HepG2 (cell line): ENCODE measurements at regions not wholly inside any gene's neighbourhood (a gene's known extent, or its start where the extent isn't known, plus 50 kb on each side); places are given as distances from the start of the nearest gene placed in this dataset.

Experiments used
- ATAC-seq: fragments of 200-7000 bp; cut with Tn5 transposase; 3 replicates; pipeline ENCODE4 v1.9.1; 2020; ENCODE audit warnings: mild to moderate bottlenecking, moderate library complexity
- BruUV-seq: library from RNA; stranded (reverse); fragments of 400-500 nt; replicated peaks from 2 replicates; lab custom pipeline; 2021; lab: Mats Ljungman, UMichigan
- CTCF ChIA-PET: fragments of 300-600 bp; formaldehyde crosslinking; extraction: SDS; loops from one replicate; lab custom pipeline; 2021; ENCODE audit warnings: low total read pairs, inconsistent platforms, low intra/inter-chr PET ratio; lab: Yijun Ruan, JAX
- POLR2A ChIA-PET: fragments of 350-600 bp; sonication (Branson Sonifier 250); formaldehyde crosslinking; loops from one replicate; lab custom pipeline; 2020; ENCODE audit warnings: antibody characterized with exemption, inconsistent platforms; lab: Yijun Ruan, JAX
- DNase-seq: peaks from one replicate; pipeline ENCODE4 v3.0.0-alpha.2; 2015; ENCODE audit warnings: low spot score
- FAIRE-seq: peaks from 3 replicates; lab custom pipeline; 2011; peaks lifted over from hg19 to GRCh38; lab: Jason Lieb, UNC
- H2AFZ ChIP-seq: one replicate; pipeline ENCODE4 v1.6.1; 2011; ENCODE audit warnings: low read length, inconsistent platforms
- H3K27ac ChIP-seq: fragments of 300-600 bp; 3 replicates; pipeline ENCODE4 v1.8.0; 2011; ENCODE audit warnings: mixed run types, mild to moderate bottlenecking, mixed read lengths, low read length, inconsistent platforms; ENCODE audit not compliant: insufficient read depth; ENCODE audit errors: extremely low read length
- H3K27me3 ChIP-seq, 2 experiments: fragments of 200-600 bp in 1 of 2; 2 replicates in 1 of 2; 3 replicates in 1 of 2; pipeline versions ENCODE4 v1.6.0 to v1.8.0; 2011; ENCODE audit warnings: low read length in 2 of 2, mild to moderate bottlenecking in 2 of 2, moderate library complexity in 2 of 2, inconsistent platforms in 1 of 2; ENCODE audit not compliant: insufficient read depth in 2 of 2, control insufficient read depth in 1 of 2
- H3K36me3 ChIP-seq, 2 experiments: fragments of 200-600 bp in 1 of 2; replicated peaks in 1 of 2; 2 replicates in 1 of 2; 3 replicates in 1 of 2; pipeline versions ENCODE4 v1.5.1 to v1.8.0; 2011; ENCODE audit warnings: low read length in 2 of 2, inconsistent platforms in 1 of 2; ENCODE audit not compliant: insufficient read depth in 2 of 2, control insufficient read depth in 1 of 2
- H3K4me1 ChIP-seq: 2 replicates; pipeline ENCODE4 v1.5.1; 2012; ENCODE audit warnings: low read length, inconsistent platforms; ENCODE audit not compliant: insufficient read depth
- H3K4me2 ChIP-seq: 2 replicates; pipeline ENCODE4 v1.6.0; 2011; ENCODE audit warnings: low read depth, low read length, inconsistent platforms
- H3K4me3 ChIP-seq, 3 experiments: fragments of 200-600 bp in 1 of 3; sonication (generic), shearing (Covaris generic) in 1 of 3; replicated peaks in 1 of 3; 2 replicates each; pipeline ENCODE4 v1.5.1; 2011 to 2016; ENCODE audit warnings: low read length in 3 of 3, inconsistent platforms in 2 of 3, low read depth in 2 of 3, mild to moderate bottlenecking in 2 of 3, control low read depth in 1 of 3, mixed read lengths in 1 of 3; ENCODE audit not compliant: insufficient read depth in 1 of 3
- H3K79me2 ChIP-seq: one replicate; pipeline ENCODE4 v1.6.1; 2011; ENCODE audit warnings: low read length, inconsistent platforms; ENCODE audit not compliant: insufficient read depth
- H3K9ac ChIP-seq: 2 replicates; pipeline ENCODE4 v1.6.0; 2011; ENCODE audit warnings: mild to moderate bottlenecking, low read depth, low read length, inconsistent platforms; ENCODE audit not compliant: insufficient read depth
- H3K9me3 ChIP-seq: 2 replicates; pipeline ENCODE4 v1.5.1; 2012; ENCODE audit warnings: mild to moderate bottlenecking, low read length
- H4K20me1 ChIP-seq: 2 replicates; pipeline ENCODE4 v1.6.0; 2011; ENCODE audit warnings: inconsistent platforms, mild to moderate bottlenecking, low read length, moderate library complexity; ENCODE audit not compliant: insufficient read depth
- ATF2 ChIP-seq: sonication (generic); formaldehyde crosslinking; IDR thresholded peaks from 2 replicates; pipeline ENCODE4 v1.4.0; 2020; ENCODE audit warnings: missing genetic modification reagents
- ATF4 ChIP-seq, 2 experiments: fragments of 450-650 bp in 1 of 2; sonication (generic) in 1 of 2; formaldehyde crosslinking; IDR thresholded peaks; 2 replicates each; pipeline versions ENCODE4 v1.5.0 to v1.8.0; 2020 to 2022; ENCODE audit warnings: mild to moderate bottlenecking in 1 of 2, missing genetic modification reagents in 1 of 2
- CTCF ChIP-seq: sonication (generic); formaldehyde crosslinking; IDR thresholded peaks from 2 replicates; pipeline ENCODE4 v1.5.0; 2020; ENCODE audit warnings: mild to moderate bottlenecking, missing genetic modification reagents, moderate library complexity
- FOXK1 ChIP-seq: sonication (generic); formaldehyde crosslinking; IDR thresholded peaks from 2 replicates; pipeline ENCODE4 v1.4.0; 2020; ENCODE audit warnings: low read depth, missing genetic modification reagents, borderline replicate concordance
- HMG20B ChIP-seq: conservative IDR thresholded peaks from 2 replicates; pipeline ENCODE4 v1.6.1; 2016; ENCODE audit warnings: missing genetic modification reagents, missing compliant biosample characterization
- IKZF1 ChIP-seq: fragments of 450-650 bp; IDR thresholded peaks from 2 replicates; pipeline ENCODE4 v1.7.1; 2016
- NFE2L2 ChIP-seq: fragments of 150-350 bp; IDR thresholded peaks from 2 replicates; pipeline ENCODE4 v1.6.1; 2014; ENCODE audit warnings: low read length
- SMARCE1 ChIP-seq: fragments of 450-650 bp; IDR thresholded peaks from 2 replicates; pipeline ENCODE4 v1.6.1; 2017; ENCODE audit warnings: borderline replicate concordance
- SOX5 ChIP-seq: IDR thresholded peaks from 2 replicates; pipeline ENCODE4 v1.6.1; 2016; ENCODE audit warnings: borderline replicate concordance
- UBTF ChIP-seq: sonication (generic); formaldehyde crosslinking; IDR thresholded peaks from 2 replicates; pipeline ENCODE4 v1.4.0; 2020; ENCODE audit warnings: mild to moderate bottlenecking, missing genetic modification reagents
- XBP1 ChIP-seq: sonication (generic); formaldehyde crosslinking; IDR thresholded peaks from 2 replicates; pipeline ENCODE4 v1.5.0; 2020; ENCODE audit warnings: missing genetic modification reagents
- ZNF362 ChIP-seq: sonication (generic); formaldehyde crosslinking; IDR thresholded peaks from 2 replicates; pipeline ENCODE4 v1.4.0; 2020; ENCODE audit warnings: missing genetic modification reagents, mild to moderate bottlenecking, borderline replicate concordance
- WGBS: methylation state at CpG from one replicate; pipeline ENCODE4 v1.1.6; 2017; ENCODE audit warnings: low lambda C conversion rate; 5-methylcytosine and 5-hydroxymethylcytosine counted together
- in situ Hi-C: cut with HindIII; loops from 2 replicates; pipeline ENCODE4 v1.10.0; 2017; ENCODE audit warnings: low pct_unique_long_range_greater_than_20kb; ENCODE audit not compliant: extremely low pct_ligation_motif_present
- intact Hi-C: fragments of 100-400 bp; cut with micrococcal nuclease; formaldehyde crosslinking; loops from one replicate; pipeline ENCODE4 v1.10.0; 2022; ENCODE audit not compliant: unreplicated experiment
- TF ChIP-seq, protein P1 (sequence below): sonication (generic); formaldehyde crosslinking; IDR thresholded peaks from 2 replicates; pipeline ENCODE4 v1.4.0; 2020; ENCODE audit warnings: missing genetic modification reagents, borderline replicate concordance
- TF ChIP-seq, protein P2 (sequence below): IDR thresholded peaks from 2 replicates; pipeline ENCODE4 v1.6.1; 2016; ENCODE audit warnings: missing compliant biosample characterization, missing genetic modification reagents, borderline replicate concordance

DNA sequence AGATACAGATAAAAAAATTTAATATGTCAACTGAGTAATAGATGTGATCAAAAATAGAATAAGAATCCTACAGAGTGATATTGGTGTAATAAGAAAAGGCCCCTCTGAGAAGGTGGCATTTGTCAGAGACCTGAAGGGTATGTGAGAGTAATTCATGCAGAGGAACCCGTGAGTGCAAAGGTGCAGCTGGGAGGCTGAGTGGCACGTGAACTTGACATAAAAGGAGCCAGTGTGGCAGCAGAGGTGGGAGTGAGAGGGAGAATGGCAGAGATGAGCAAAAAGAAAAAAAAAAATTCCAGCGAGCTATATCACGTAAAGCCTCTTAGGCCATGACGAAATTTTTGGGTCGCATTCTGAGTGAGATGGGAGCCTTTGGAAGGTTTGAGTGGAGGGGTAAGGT is 588.9 kb downstream of the KCTD12 start:
- no peaks in the 10 kb centered on the region for H3K9me3 ChIP-seq
- H4K20me1 ChIP-seq: no peaks in the 10 kb centered on the region
- FAIRE-seq (no peak), ATAC-seq (no peak), DNase-seq (no peak)
- no peak overlapping the region for H3K9ac ChIP-seq
- H3K27me3 ChIP-seq: no peaks in the 10 kb centered on the region
- no peak overlapping the region for H3K27ac ChIP-seq
- in situ Hi-C loops (no loop called here), intact Hi-C loops (no loop called here)
- H3K4me1 ChIP-seq: no peaks in the 10 kb centered on the region
- H2AFZ ChIP-seq: no peak overlapping the region
- POLR2A ChIA-PET: no interaction called here
- H3K4me3 ChIP-seq: no peak overlapping the region
- CTCF ChIA-PET: no interaction called here
- BruUV-seq: no TSS peak
- H3K36me3 ChIP-seq: no peaks in the 10 kb centered on the region
- H3K4me2 ChIP-seq: no peak overlapping the region
- H3K79me2 ChIP-seq: no peaks in the 10 kb centered on the region
- 18% methylated on average over 6 of the region's 6 CpGs for WGBS
- TF ChIP-seq, protein P1, sequence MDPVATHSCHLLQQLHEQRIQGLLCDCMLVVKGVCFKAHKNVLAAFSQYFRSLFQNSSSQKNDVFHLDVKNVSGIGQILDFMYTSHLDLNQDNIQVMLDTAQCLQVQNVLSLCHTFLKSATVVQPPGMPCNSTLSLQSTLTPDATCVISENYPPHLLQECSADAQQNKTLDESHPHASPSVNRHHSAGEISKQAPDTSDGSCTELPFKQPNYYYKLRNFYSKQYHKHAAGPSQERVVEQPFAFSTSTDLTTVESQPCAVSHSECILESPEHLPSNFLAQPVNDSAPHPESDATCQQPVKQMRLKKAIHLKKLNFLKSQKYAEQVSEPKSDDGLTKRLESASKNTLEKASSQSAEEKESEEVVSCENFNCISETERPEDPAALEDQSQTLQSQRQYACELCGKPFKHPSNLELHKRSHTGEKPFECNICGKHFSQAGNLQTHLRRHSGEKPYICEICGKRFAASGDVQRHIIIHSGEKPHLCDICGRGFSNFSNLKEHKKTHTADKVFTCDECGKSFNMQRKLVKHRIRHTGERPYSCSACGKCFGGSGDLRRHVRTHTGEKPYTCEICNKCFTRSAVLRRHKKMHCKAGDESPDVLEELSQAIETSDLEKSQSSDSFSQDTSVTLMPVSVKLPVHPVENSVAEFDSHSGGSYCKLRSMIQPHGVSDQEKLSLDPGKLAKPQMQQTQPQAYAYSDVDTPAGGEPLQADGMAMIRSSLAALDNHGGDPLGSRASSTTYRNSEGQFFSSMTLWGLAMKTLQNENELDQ (CRISPR knock-in tag): no peak
- TF ChIP-seq UBTF (CRISPR knock-in tag) (no peak), IKZF1 (no peak), HMG20B (CRISPR knock-in tag) (no peak), ZNF362 (CRISPR knock-in tag) (no peak), SMARCE1 (no peak), XBP1 (CRISPR knock-in tag) (no peak), CTCF (CRISPR knock-in tag) (no peak), ATF4 (CRISPR knock-in tag; IDR thresholded peaks at IDR 0.05) (no peak), SOX5 (no peak), FOXK1 (no peak), ATF2 (no peak), NFE2L2 (no peak)
- TF ChIP-seq, protein P2, sequence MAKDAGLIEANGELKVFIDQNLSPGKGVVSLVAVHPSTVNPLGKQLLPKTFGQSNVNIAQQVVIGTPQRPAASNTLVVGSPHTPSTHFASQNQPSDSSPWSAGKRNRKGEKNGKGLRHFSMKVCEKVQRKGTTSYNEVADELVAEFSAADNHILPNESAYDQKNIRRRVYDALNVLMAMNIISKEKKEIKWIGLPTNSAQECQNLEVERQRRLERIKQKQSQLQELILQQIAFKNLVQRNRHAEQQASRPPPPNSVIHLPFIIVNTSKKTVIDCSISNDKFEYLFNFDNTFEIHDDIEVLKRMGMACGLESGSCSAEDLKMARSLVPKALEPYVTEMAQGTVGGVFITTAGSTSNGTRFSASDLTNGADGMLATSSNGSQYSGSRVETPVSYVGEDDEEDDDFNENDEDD (CRISPR knock-in tag): no peak
